Loucy (cell line): ENCODE measurements at regions not wholly inside any gene's neighbourhood (a gene's known extent, or its start where the extent isn't known, plus 50 kb on each side); places are given as distances from the start of the nearest gene placed in this dataset.

Experiments used
- H2AFZ ChIP-seq: fragments of 200-600 bp; sonication (generic); 2 replicates; pipeline ENCODE4 v1.6.0; 2016; ENCODE audit warnings: antibody characterized with exemption, mild to moderate bottlenecking, low read length, moderate library complexity
- H3F3A ChIP-seq: fragments of 200-600 bp; 2 replicates; pipeline ENCODE4 v1.6.0; 2016; ENCODE audit warnings: antibody characterized with exemption, low read depth, mild to moderate bottlenecking
- H3K27me3 ChIP-seq: fragments of 200-600 bp; sonication (generic); 2 replicates; pipeline ENCODE4 v1.6.1; 2014; ENCODE audit warnings: low read length, mild to moderate bottlenecking; ENCODE audit not compliant: insufficient read depth, poor library complexity, severe bottlenecking
- H3K36me3 ChIP-seq: fragments of 200-600 bp; sonication (generic); 2 replicates; pipeline ENCODE4 v1.6.1; 2016; ENCODE audit warnings: low read length; ENCODE audit not compliant: insufficient read depth
- H3K4me1 ChIP-seq: fragments of 200-600 bp; sonication (generic); 2 replicates; pipeline ENCODE4 v1.5.1; 2014; ENCODE audit warnings: low read length, mild to moderate bottlenecking; ENCODE audit not compliant: insufficient read depth, poor library complexity, severe bottlenecking
- H3K4me2 ChIP-seq: fragments of 200-600 bp; sonication (generic); 2 replicates; pipeline ENCODE4 v1.6.0; 2014; ENCODE audit warnings: antibody characterized with exemption, low read length, low read depth, mild to moderate bottlenecking; ENCODE audit not compliant: poor library complexity, severe bottlenecking
- H3K4me3 ChIP-seq: fragments of 200-600 bp; sonication (generic); 2 replicates; pipeline ENCODE4 v1.5.1; 2014; ENCODE audit warnings: low read length, mild to moderate bottlenecking, mixed read lengths; ENCODE audit not compliant: poor library complexity, severe bottlenecking
- H3K79me2 ChIP-seq: fragments of 200-600 bp; sonication (generic); 2 replicates; pipeline ENCODE4 v1.6.1; 2014; ENCODE audit warnings: low read length; ENCODE audit not compliant: insufficient read depth
- H3K9ac ChIP-seq: fragments of 200-600 bp; sonication (generic); 2 replicates; pipeline ENCODE4 v1.6.0; 2014; ENCODE audit warnings: mild to moderate bottlenecking, low read depth, low read length, moderate library complexity; ENCODE audit not compliant: poor library complexity, severe bottlenecking
- H3K9me2 ChIP-seq: fragments of 200-600 bp; sonication (generic); replicated peaks from 2 replicates; pipeline ENCODE4 v1.6.1; 2016; ENCODE audit warnings: low read depth, low read length, mixed read lengths
- H3K9me3 ChIP-seq: fragments of 200-600 bp; sonication (generic); 2 replicates; pipeline ENCODE4 v1.6.1; 2014; ENCODE audit warnings: mild to moderate bottlenecking, antibody characterized with exemption, low read length, low read depth; ENCODE audit not compliant: insufficient read depth
- H4K20me1 ChIP-seq: fragments of 200-600 bp; sonication (generic); 2 replicates; pipeline ENCODE4 v1.6.0; 2014; ENCODE audit warnings: antibody characterized with exemption, low read length, mild to moderate bottlenecking; ENCODE audit not compliant: insufficient read depth, poor library complexity, severe bottlenecking
- CTCF ChIP-seq: fragments of 200-600 bp; sonication (generic); conservative IDR thresholded peaks from 2 replicates; pipeline ENCODE4 v1.5.1; 2014; ENCODE audit warnings: mild to moderate bottlenecking, antibody characterized with exemption, low read length
- EZH2phosphoT487 ChIP-seq: fragments of 200-600 bp; IDR thresholded peaks from 2 replicates; pipeline ENCODE4 v1.6.1; 2018; ENCODE audit warnings: antibody characterized with exemption, mild to moderate bottlenecking, moderate library complexity, borderline replicate concordance

DNA sequence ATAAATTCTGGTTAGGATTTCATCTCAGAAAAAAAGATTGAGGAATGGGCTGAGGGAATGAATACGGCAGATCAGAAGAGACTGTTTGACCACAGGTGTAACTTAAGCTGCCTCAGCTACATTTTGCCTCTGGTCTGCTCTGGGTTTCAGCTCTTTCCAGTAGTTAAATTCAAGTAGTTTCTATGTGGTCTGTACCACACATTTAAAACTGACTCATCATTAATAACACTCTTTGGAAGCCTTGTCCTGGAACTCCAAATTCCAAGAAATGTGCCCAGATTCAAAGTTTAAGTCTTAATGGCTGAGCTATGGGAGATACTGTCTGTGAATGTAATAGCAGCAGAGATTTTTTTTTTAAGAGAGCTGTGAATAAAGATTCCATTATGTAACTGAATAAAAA lies 133.1 kb upstream of the IGSF10 start:
- H3K4me3 ChIP-seq = no peak overlapping the region
- H3K36me3 ChIP-seq = no peaks in the 10 kb centered on the region
- no peaks in the 10 kb centered on the region for H3K27me3 ChIP-seq
- H3K4me1 ChIP-seq = peaks cover 10% of the 10 kb centered on the region
- H3K9ac ChIP-seq = no peak overlapping the region
- no peaks in the 10 kb centered on the region for H3K9me3 ChIP-seq
- H2AFZ ChIP-seq = no peak overlapping the region
- H4K20me1 ChIP-seq = no peaks in the 10 kb centered on the region
- no peaks in the 10 kb centered on the region for H3F3A ChIP-seq
- no peak for TF ChIP-seq EZH2phosphoT487
- TF ChIP-seq CTCF = no peak
- no peak overlapping the region for H3K4me2 ChIP-seq
- no peaks in the 10 kb centered on the region for H3K9me2 ChIP-seq
- H3K79me2 ChIP-seq = no peaks in the 10 kb centered on the region

GRCh38 chr3:151592287-151592686 lies 131.4 kb upstream of the IGSF10 start:
- no peaks in the 10 kb centered on the region for H3K9me2 ChIP-seq
- H3K4me3 ChIP-seq = no peak overlapping the region
- H3K27me3 ChIP-seq = no peaks in the 10 kb centered on the region
- no peaks in the 10 kb centered on the region for H4K20me1 ChIP-seq
- no peaks in the 10 kb centered on the region for H3F3A ChIP-seq
- peak overlapping the region; percentile 68 for H2AFZ ChIP-seq
- no peak overlapping the region for H3K9ac ChIP-seq
- peaks cover 3% of the 10 kb centered on the region for H3K9me3 ChIP-seq
- peaks cover 4% of the 10 kb centered on the region for H3K4me1 ChIP-seq
- no peaks in the 10 kb centered on the region for H3K36me3 ChIP-seq
- no peak overlapping the region for H3K4me2 ChIP-seq
- H3K79me2 ChIP-seq = no peaks in the 10 kb centered on the region
- no peak for TF ChIP-seq CTCF
- TF ChIP-seq EZH2phosphoT487 = no peak

DNA sequence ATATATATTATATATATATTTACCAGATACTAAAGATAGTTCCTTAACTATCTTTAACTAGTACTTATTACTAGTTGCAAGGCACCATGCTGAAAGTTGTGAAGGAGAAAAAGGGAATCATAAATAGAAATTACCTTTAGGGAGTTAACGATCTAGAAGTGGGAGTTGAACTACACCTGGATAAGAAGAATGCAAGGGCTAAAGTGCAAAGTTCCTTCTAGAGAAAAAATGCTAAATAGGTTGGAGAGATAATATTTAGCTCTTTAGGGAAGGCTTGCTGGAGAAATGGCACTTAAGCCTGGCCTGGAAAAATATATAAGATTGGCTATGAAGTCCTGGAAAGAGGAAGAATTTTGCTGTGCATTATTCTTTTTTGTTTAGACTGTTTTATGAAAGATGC lies 130.6 kb upstream of the IGSF10 start:
- Histone ChIP-seq H3K9me2 (no peaks in the 10 kb centered on the region), H3K27me3 (no peaks in the 10 kb centered on the region), H3K36me3 (no peaks in the 10 kb centered on the region), H3K9me3 (peaks cover 5% of the 10 kb centered on the region), H3K4me3 (no peak overlapping the region), H4K20me1 (no peaks in the 10 kb centered on the region), H3K4me1 (peaks cover 4% of the 10 kb centered on the region), H3F3A (no peaks in the 10 kb centered on the region), H3K9ac (no peak overlapping the region), H2AFZ (no peak overlapping the region), H3K4me2 (no peak overlapping the region), H3K79me2 (no peaks in the 10 kb centered on the region)
- TF ChIP-seq CTCF (no peak), EZH2phosphoT487 (no peak)
